CD14-positive monocyte (primary cell): ENCODE measurements at regions not wholly inside any gene's neighbourhood (a gene's known extent, or its start where the extent isn't known, plus 50 kb on each side); places are given as distances from the start of the nearest gene placed in this dataset.

Experiments used
- DNase-seq, 3 donors: peaks; one replicate each; pipeline ENCODE4 v3.0.0-alpha.2; 2011 to 2022
- H2AFZ ChIP-seq: 2 replicates; pipeline ENCODE4 v1.6.0; 2012; ENCODE audit warnings: mild to moderate bottlenecking, low read depth, low read length, inconsistent platforms; ENCODE audit not compliant: insufficient read depth, poor library complexity, severe bottlenecking
- H3K27ac ChIP-seq, 2 donors: 1 replicate in 1 of 2; 2 replicates in 1 of 2; pipeline ENCODE4 v1.5.1; 2012 to 2013; ENCODE audit warnings: low read length in 2 of 2, control low read depth in 1 of 2, inconsistent platforms in 1 of 2, low read depth in 1 of 2, mild to moderate bottlenecking in 1 of 2
- H3K27me3 ChIP-seq, 2 donors: one replicate each; pipeline versions ENCODE4 v1.6.0 to v1.6.1; 2011 to 2013; ENCODE audit warnings: low read length in 2 of 2; ENCODE audit not compliant: control insufficient read depth in 2 of 2, insufficient read depth in 2 of 2
- H3K36me3 ChIP-seq, 2 donors: replicated peaks in 1 of 2; 1 replicate in 1 of 2; 2 replicates in 1 of 2; pipeline versions ENCODE4 v1.5.1 to v1.6.1; 2012 to 2013; ENCODE audit warnings: low read length in 2 of 2, control low read depth in 1 of 2, inconsistent platforms in 1 of 2, mild to moderate bottlenecking in 1 of 2; ENCODE audit not compliant: insufficient read depth in 2 of 2, control insufficient read depth in 1 of 2
- H3K4me1 ChIP-seq, 2 donors: 1 replicate in 1 of 2; 2 replicates in 1 of 2; pipeline versions ENCODE4 v1.5.1 to v1.6.1; 2012 to 2013; ENCODE audit warnings: low read length in 2 of 2, control low read depth in 1 of 2, inconsistent platforms in 1 of 2, mild to moderate bottlenecking in 1 of 2, moderate library complexity in 1 of 2; ENCODE audit not compliant: insufficient read depth in 2 of 2, control insufficient read depth in 1 of 2
- H3K4me2 ChIP-seq: replicated peaks from 2 replicates; pipeline ENCODE3; 2012; ENCODE audit warnings: low read length, moderate library complexity, mild to moderate bottlenecking; ENCODE audit not compliant: poor library complexity, severe bottlenecking; ENCODE audit errors: extremely low read depth
- H3K4me3 ChIP-seq, 3 experiments: fragments of 200-600 bp in 1 of 3; sonication (generic) in 1 of 3; replicated peaks in 1 of 3; 1 replicate in 2 of 3; 2 replicates in 1 of 3; pipeline ENCODE4 v1.5.1; 2011 to 2013; ENCODE audit warnings: low read length in 3 of 3, mild to moderate bottlenecking in 3 of 3, control low read depth in 2 of 3, low read depth in 2 of 3, inconsistent platforms in 1 of 3, moderate library complexity in 1 of 3
- H3K79me2 ChIP-seq: 2 replicates; pipeline ENCODE4 v1.6.0; 2012; ENCODE audit warnings: mild to moderate bottlenecking, control low read depth, inconsistent platforms, low read length, moderate library complexity; ENCODE audit not compliant: insufficient read depth
- H3K9ac ChIP-seq: 2 replicates; pipeline ENCODE4 v1.6.0; 2017; ENCODE audit warnings: low read length, mild to moderate bottlenecking; ENCODE audit not compliant: insufficient read depth, poor library complexity, severe bottlenecking
- H3K9me3 ChIP-seq, 2 donors: replicated peaks in 1 of 2; 1 replicate in 1 of 2; 2 replicates in 1 of 2; pipeline versions ENCODE4 v1.5.1 to v1.6.1; 2012 to 2013; ENCODE audit warnings: low read length in 2 of 2, control low read depth in 1 of 2; ENCODE audit not compliant: control insufficient read depth in 1 of 2, insufficient read depth in 1 of 2
- H4K20me1 ChIP-seq: 2 replicates; pipeline ENCODE4 v1.6.0; 2012; ENCODE audit warnings: mild to moderate bottlenecking, low read length, control low read depth, moderate library complexity; ENCODE audit not compliant: insufficient read depth
- H3K27ac Mint-ChIP-seq, 7 donors: one replicate each; pipeline ENCODE4 v1.8.0; 2020; ENCODE audit warnings: mild to moderate bottlenecking in 7 of 7, mixed read lengths in 7 of 7, moderate library complexity in 6 of 7, inconsistent platforms in 2 of 7
- H3K27me3 Mint-ChIP-seq, 3 donors: one replicate each; pipeline ENCODE4 v1.8.0; 2021 to 2022; ENCODE audit warnings: low read depth in 3 of 3, mild to moderate bottlenecking in 3 of 3, mixed read lengths in 3 of 3, moderate library complexity in 3 of 3, inconsistent platforms in 1 of 3
- H3K36me3 Mint-ChIP-seq, 2 donors: one replicate each; pipeline ENCODE4 v1.8.0; 2020; ENCODE audit warnings: mixed read lengths in 2 of 2, inconsistent platforms in 1 of 2, mild to moderate bottlenecking in 1 of 2
- H3K4me1 Mint-ChIP-seq: one replicate; pipeline ENCODE4 v1.8.0; 2020; ENCODE audit warnings: mild to moderate bottlenecking, mixed read lengths
- H3K4me3 Mint-ChIP-seq, 2 donors: one replicate each; pipeline ENCODE4 v1.8.0; 2020; ENCODE audit warnings: mild to moderate bottlenecking in 2 of 2, mixed read lengths in 2 of 2, moderate library complexity in 1 of 2
- H3K9me3 Mint-ChIP-seq, 7 donors: one replicate each; pipeline ENCODE4 v1.8.0; 2020 to 2022; ENCODE audit warnings: mixed read lengths in 7 of 7, mild to moderate bottlenecking in 6 of 7, moderate library complexity in 6 of 7, inconsistent platforms in 2 of 7
- CTCF ChIP-seq: fragments of 200-600 bp; IDR thresholded peaks from one replicate; pipeline ENCODE4 v1.8.0; 2022; ENCODE audit warnings: antibody characterized with exemption, mild to moderate bottlenecking
- WGBS: methylation state at CpG from one replicate; pipeline ENCODE4 v1.1.5; 2013; ENCODE audit warnings: missing lambda C conversion rate; ENCODE audit not compliant: insufficient coverage; 5-methylcytosine and 5-hydroxymethylcytosine counted together
- intact Hi-C, 2 donors: fragments of 100-400 bp; cut with micrococcal nuclease; formaldehyde crosslinking; loops; one replicate each; pipeline versions ENCODE4 v1.15.0 to v1.15.1; 2023

- no peak for TF ChIP-seq CTCF
- H3K4me2 ChIP-seq: no peak overlapping the region
- DNase-seq: no peak
- Mint-ChIP-seq H3K27ac (peak overlapping the region in 1 of 7 donors; percentile 18), H3K27me3 (peaks cover 0 to 3% (median 1%) of the 10 kb centered on the region in 3 donors), H3K4me1 (no peaks in the 10 kb centered on the region), H3K4me3 (no peak overlapping the region), H3K36me3 (no peaks in the 10 kb centered on the region), H3K9me3 (peaks cover 0 to 8% (median 0%) of the 10 kb centered on the region in 7 donors)
- intact Hi-C loops: no loop called here
- H3K4me3 ChIP-seq: no peak overlapping the region
- no peak overlapping the region for H2AFZ ChIP-seq
- H3K4me1 ChIP-seq: no peaks in the 10 kb centered on the region
- no peak overlapping the region for H3K27ac ChIP-seq
- no peaks in the 10 kb centered on the region for H4K20me1 ChIP-seq
- H3K79me2 ChIP-seq: no peaks in the 10 kb centered on the region
- H3K9ac ChIP-seq: no peak overlapping the region
- 81% methylated on average over 7 of the region's 8 CpGs for WGBS
- H3K9me3 ChIP-seq: peaks cover 0 to 3% of the 10 kb centered on the region in 2 donors
- no peaks in the 10 kb centered on the region for H3K27me3 ChIP-seq
- no peaks in the 10 kb centered on the region for H3K36me3 ChIP-seq
Observed at GRCh38 chr12:130097342-130097741, 64.9 kb upstream of the FZD10 start.

- H3K9ac ChIP-seq: no peak overlapping the region
- Mint-ChIP-seq H3K9me3 (peaks cover 0 to 3% (median 0%) of the 10 kb centered on the region in 7 donors), H3K4me3 (no peak overlapping the region), H3K36me3 (no peaks in the 10 kb centered on the region), H3K27me3 (peaks cover 0 to 3% (median 1%) of the 10 kb centered on the region in 3 donors), H3K4me1 (no peaks in the 10 kb centered on the region), H3K27ac (peak overlapping the region in 1 of 7 donors; percentile 18)
- no peak overlapping the region for H3K27ac ChIP-seq
- no peaks in the 10 kb centered on the region for H3K36me3 ChIP-seq
- no peaks in the 10 kb centered on the region for H3K27me3 ChIP-seq
- H3K4me1 ChIP-seq: no peaks in the 10 kb centered on the region
- intact Hi-C loops: no loop called here
- no peaks in the 10 kb centered on the region for H4K20me1 ChIP-seq
- H3K4me2 ChIP-seq: no peak overlapping the region
- no peak for TF ChIP-seq CTCF
- no peaks in the 10 kb centered on the region for H3K79me2 ChIP-seq
- DNase-seq: no peak
- WGBS: 62% methylated on average over 7 of the region's 8 CpGs
- H2AFZ ChIP-seq: no peak overlapping the region
- H3K9me3 ChIP-seq: no peaks in the 10 kb centered on the region
- H3K4me3 ChIP-seq: no peak overlapping the region
Observed at GRCh38 chr12:130097798-130098255, 64.4 kb upstream of the FZD10 start.
